WTC11 (cell line): ENCODE measurements at regions not wholly inside any gene's neighbourhood (a gene's known extent, or its start where the extent isn't known, plus 50 kb on each side); places are given as distances from the start of the nearest gene placed in this dataset.

Experiments used
- ATAC-seq: fragments of 200-7000 bp; cut with Tn5 transposase; 2 replicates; pipeline ENCODE4 v1.10.0; 2021; ENCODE audit warnings: mild to moderate bottlenecking, moderate library complexity
- CTCF ChIA-PET: fragments of 300-600 bp; sonication (Branson Sonifier 250); formaldehyde crosslinking; loops from one replicate; lab custom pipeline; 2021; ENCODE audit warnings: antibody characterized with exemption; lab: Charles Lee
- POLR2A ChIA-PET: fragments of 350-600 bp; sonication (Branson Sonifier 250); formaldehyde crosslinking; loops from one replicate; lab custom pipeline; 2021; ENCODE audit warnings: antibody characterized with exemption; lab: Charles Lee
- DNase-seq: peaks from one replicate; pipeline ENCODE4 v3.0.0; 2021; ENCODE audit warnings: low spot score
- H3K27ac Mint-ChIP-seq: 2 replicates; pipeline ENCODE4 v1.8.0; 2021; ENCODE audit warnings: mixed read lengths
- H3K27me3 Mint-ChIP-seq: 2 replicates; pipeline ENCODE4 v1.8.0; 2021; ENCODE audit warnings: low read depth, mild to moderate bottlenecking, moderate library complexity, mixed read lengths
- H3K36me3 Mint-ChIP-seq: 2 replicates; pipeline ENCODE4 v1.8.0; 2021; ENCODE audit warnings: mixed read lengths
- H3K4me1 Mint-ChIP-seq: 2 replicates; pipeline ENCODE4 v1.8.0; 2022; ENCODE audit warnings: mixed read lengths
- H3K4me3 Mint-ChIP-seq: 2 replicates; pipeline ENCODE4 v1.8.0; 2021; ENCODE audit warnings: mild to moderate bottlenecking, moderate library complexity, mixed read lengths
- H3K9me3 Mint-ChIP-seq: 2 replicates; pipeline ENCODE4 v1.8.0; 2021; ENCODE audit warnings: mixed read lengths
- ATF1 ChIP-seq: sonication (generic); formaldehyde crosslinking; IDR thresholded peaks from 2 replicates; pipeline ENCODE4 v1.8.1; 2023; ENCODE audit warnings: mild to moderate bottlenecking, moderate library complexity, missing genetic modification reagents
- NR2C2 ChIP-seq: sonication (generic); formaldehyde crosslinking; IDR thresholded peaks from 2 replicates; pipeline ENCODE4 v1.8.0; 2022; ENCODE audit warnings: mild to moderate bottlenecking, missing genetic modification reagents
- TCF7 ChIP-seq: sonication (generic); formaldehyde crosslinking; IDR thresholded peaks from 2 replicates; pipeline ENCODE4 v1.8.0; 2022; ENCODE audit warnings: mild to moderate bottlenecking, low read depth, missing genetic modification reagents, moderate library complexity
- ZNF263 ChIP-seq: sonication (generic); formaldehyde crosslinking; IDR thresholded peaks from 2 replicates; pipeline ENCODE4 v1.8.1; 2022; ENCODE audit warnings: low read depth, mild to moderate bottlenecking, moderate library complexity, missing genetic modification reagents
- ZNF423 ChIP-seq: fragments of 250-450 bp; sonication (Bioruptor Pico); IDR thresholded peaks from 2 replicates; pipeline ENCODE4 v2.1.2; 2022; ENCODE audit warnings: mild to moderate bottlenecking, moderate library complexity
- TF ChIP-seq, protein P1 (sequence below): sonication (generic); formaldehyde crosslinking; IDR thresholded peaks from 2 replicates; pipeline ENCODE4 v1.8.1; 2022; ENCODE audit warnings: low read depth, mild to moderate bottlenecking, moderate library complexity, missing genetic modification reagents, borderline replicate concordance
- TF ChIP-seq, protein P2 (sequence below): fragments of 250-450 bp; sonication (Bioruptor Pico); IDR thresholded peaks from 2 replicates; pipeline ENCODE4 v1.9.0; 2021; ENCODE audit warnings: mild to moderate bottlenecking, borderline replicate concordance
- TF ChIP-seq, protein P3 (sequence below): sonication (generic); formaldehyde crosslinking; IDR thresholded peaks from 2 replicates; pipeline ENCODE4 v1.8.0; 2022; ENCODE audit warnings: mild to moderate bottlenecking, missing genetic modification reagents
- TF ChIP-seq, protein P4 (sequence below): sonication (generic); formaldehyde crosslinking; IDR thresholded peaks from 2 replicates; pipeline ENCODE4 v1.8.1; 2023; ENCODE audit warnings: mild to moderate bottlenecking, missing genetic modification reagents, borderline replicate concordance
- TF ChIP-seq, protein P5 (sequence below): sonication (generic); formaldehyde crosslinking; IDR thresholded peaks from 2 replicates; pipeline ENCODE4 v1.8.1; 2023; ENCODE audit warnings: mild to moderate bottlenecking, missing genetic modification reagents
- TF ChIP-seq, protein P6 (sequence below): sonication (generic); formaldehyde crosslinking; IDR thresholded peaks from 2 replicates; pipeline ENCODE4 v1.8.1; 2022; ENCODE audit warnings: mild to moderate bottlenecking, missing genetic modification reagents, moderate library complexity, borderline replicate concordance
- TF ChIP-seq, protein P7 (sequence below): fragments of 250-450 bp; sonication (Bioruptor Pico); IDR thresholded peaks from 2 replicates; pipeline ENCODE4 v1.8.0; 2021; ENCODE audit warnings: mild to moderate bottlenecking

DNA sequence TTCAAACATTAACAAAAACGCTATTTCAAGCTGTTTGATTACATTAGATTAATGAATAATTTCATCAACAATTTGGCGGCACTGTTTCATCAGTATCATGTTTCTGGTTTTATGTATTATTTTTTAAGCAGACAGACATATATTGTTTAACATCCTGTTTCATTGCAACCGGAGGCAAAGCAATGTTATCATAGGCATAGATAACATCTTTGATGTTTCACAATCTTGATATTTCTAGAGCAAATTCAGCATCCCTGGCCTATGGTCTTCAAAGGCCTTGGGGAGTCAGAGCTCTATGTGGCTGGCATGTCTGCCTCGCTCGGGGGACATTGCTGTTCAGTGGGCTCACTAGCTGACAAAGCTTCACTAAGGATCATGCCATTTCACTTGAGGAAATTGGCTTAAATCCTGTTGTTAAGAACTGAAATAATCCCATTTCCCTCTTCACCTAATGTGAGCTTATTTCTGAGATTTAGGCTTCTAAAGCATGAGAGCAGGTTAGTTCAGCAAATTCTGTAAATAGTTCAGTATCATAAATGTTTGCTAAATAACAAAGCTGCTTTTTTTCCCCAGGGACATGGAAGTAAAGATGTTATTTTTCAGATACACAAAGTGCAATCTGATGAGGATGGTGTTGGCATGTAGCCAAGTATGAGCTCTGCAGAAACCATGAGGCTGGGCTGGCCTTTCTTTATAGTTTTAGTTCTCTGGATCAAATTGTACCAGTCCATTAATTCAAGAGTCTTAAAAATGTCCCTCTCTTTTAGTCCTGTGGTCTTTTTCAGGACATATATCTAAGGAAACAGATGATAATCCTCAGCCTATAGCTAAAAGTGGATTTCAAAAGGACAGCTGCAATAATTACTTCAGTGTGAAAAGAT is 941.4 kb downstream of the PLOD2 start:
- CTCF ChIA-PET, result no interaction called here
- ATAC-seq, result no peak
- no peak overlapping the region for H3K4me3 Mint-ChIP-seq
- H3K27me3 Mint-ChIP-seq, result no peaks in the 10 kb centered on the region
- TF ChIP-seq, protein P1, sequence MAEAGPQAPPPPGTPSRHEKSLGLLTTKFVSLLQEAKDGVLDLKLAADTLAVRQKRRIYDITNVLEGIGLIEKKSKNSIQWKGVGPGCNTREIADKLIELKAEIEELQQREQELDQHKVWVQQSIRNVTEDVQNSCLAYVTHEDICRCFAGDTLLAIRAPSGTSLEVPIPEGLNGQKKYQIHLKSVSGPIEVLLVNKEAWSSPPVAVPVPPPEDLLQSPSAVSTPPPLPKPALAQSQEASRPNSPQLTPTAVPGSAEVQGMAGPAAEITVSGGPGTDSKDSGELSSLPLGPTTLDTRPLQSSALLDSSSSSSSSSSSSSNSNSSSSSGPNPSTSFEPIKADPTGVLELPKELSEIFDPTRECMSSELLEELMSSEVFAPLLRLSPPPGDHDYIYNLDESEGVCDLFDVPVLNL (CRISPR knock-in tag), result no peak
- TF ChIP-seq, protein P2, sequence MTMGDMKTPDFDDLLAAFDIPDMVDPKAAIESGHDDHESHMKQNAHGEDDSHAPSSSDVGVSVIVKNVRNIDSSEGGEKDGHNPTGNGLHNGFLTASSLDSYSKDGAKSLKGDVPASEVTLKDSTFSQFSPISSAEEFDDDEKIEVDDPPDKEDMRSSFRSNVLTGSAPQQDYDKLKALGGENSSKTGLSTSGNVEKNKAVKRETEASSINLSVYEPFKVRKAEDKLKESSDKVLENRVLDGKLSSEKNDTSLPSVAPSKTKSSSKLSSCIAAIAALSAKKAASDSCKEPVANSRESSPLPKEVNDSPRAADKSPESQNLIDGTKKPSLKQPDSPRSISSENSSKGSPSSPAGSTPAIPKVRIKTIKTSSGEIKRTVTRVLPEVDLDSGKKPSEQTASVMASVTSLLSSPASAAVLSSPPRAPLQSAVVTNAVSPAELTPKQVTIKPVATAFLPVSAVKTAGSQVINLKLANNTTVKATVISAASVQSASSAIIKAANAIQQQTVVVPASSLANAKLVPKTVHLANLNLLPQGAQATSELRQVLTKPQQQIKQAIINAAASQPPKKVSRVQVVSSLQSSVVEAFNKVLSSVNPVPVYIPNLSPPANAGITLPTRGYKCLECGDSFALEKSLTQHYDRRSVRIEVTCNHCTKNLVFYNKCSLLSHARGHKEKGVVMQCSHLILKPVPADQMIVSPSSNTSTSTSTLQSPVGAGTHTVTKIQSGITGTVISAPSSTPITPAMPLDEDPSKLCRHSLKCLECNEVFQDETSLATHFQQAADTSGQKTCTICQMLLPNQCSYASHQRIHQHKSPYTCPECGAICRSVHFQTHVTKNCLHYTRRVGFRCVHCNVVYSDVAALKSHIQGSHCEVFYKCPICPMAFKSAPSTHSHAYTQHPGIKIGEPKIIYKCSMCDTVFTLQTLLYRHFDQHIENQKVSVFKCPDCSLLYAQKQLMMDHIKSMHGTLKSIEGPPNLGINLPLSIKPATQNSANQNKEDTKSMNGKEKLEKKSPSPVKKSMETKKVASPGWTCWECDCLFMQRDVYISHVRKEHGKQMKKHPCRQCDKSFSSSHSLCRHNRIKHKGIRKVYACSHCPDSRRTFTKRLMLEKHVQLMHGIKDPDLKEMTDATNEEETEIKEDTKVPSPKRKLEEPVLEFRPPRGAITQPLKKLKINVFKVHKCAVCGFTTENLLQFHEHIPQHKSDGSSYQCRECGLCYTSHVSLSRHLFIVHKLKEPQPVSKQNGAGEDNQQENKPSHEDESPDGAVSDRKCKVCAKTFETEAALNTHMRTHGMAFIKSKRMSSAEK (CRISPR knock-in tag), result no peak
- TF ChIP-seq, protein P3, sequence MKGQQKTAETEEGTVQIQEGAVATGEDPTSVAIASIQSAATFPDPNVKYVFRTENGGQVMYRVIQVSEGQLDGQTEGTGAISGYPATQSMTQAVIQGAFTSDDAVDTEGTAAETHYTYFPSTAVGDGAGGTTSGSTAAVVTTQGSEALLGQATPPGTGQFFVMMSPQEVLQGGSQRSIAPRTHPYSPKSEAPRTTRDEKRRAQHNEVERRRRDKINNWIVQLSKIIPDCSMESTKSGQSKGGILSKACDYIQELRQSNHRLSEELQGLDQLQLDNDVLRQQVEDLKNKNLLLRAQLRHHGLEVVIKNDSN (CRISPR knock-in tag), result no peak
- TF ChIP-seq ZNF423 (no peak), TCF7 (CRISPR knock-in tag) (no peak), ATF1 (CRISPR knock-in tag) (no peak)
- H3K9me3 Mint-ChIP-seq, result peaks cover 3% of the 10 kb centered on the region
- no peaks in the 10 kb centered on the region for H3K36me3 Mint-ChIP-seq
- H3K27ac Mint-ChIP-seq, result no peak overlapping the region
- DNase-seq, result no peak
- H3K4me1 Mint-ChIP-seq, result no peaks in the 10 kb centered on the region
- POLR2A ChIA-PET, result no interaction called here

DNA sequence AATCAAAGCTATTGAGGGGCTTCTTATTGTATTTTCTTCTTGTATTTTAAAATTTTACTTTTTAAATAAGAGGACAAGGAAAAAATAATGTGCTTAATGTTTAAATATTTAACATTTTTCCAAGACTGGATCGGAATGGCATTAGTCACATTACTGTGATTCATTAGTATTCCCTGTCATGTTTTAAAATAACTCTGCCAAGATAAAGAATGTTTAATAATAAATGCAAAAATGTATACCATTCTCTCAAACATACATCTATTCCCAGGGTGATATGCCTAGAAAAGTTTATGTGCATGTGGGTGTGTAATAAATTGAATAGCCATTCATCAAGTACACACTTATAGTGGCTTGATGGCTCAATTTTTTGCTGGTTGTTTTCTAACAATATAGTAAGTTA is 936.1 kb downstream of the PLOD2 start:
- CTCF ChIA-PET, result no interaction called here
- ATAC-seq (no peak), DNase-seq (no peak)
- Mint-ChIP-seq H3K27ac (no peak overlapping the region), H3K4me3 (no peak overlapping the region), H3K9me3 (peaks cover 3% of the 10 kb centered on the region), H3K36me3 (no peaks in the 10 kb centered on the region), H3K27me3 (no peaks in the 10 kb centered on the region), H3K4me1 (no peaks in the 10 kb centered on the region)
- POLR2A ChIA-PET, result no interaction called here
- TF ChIP-seq, protein P4, sequence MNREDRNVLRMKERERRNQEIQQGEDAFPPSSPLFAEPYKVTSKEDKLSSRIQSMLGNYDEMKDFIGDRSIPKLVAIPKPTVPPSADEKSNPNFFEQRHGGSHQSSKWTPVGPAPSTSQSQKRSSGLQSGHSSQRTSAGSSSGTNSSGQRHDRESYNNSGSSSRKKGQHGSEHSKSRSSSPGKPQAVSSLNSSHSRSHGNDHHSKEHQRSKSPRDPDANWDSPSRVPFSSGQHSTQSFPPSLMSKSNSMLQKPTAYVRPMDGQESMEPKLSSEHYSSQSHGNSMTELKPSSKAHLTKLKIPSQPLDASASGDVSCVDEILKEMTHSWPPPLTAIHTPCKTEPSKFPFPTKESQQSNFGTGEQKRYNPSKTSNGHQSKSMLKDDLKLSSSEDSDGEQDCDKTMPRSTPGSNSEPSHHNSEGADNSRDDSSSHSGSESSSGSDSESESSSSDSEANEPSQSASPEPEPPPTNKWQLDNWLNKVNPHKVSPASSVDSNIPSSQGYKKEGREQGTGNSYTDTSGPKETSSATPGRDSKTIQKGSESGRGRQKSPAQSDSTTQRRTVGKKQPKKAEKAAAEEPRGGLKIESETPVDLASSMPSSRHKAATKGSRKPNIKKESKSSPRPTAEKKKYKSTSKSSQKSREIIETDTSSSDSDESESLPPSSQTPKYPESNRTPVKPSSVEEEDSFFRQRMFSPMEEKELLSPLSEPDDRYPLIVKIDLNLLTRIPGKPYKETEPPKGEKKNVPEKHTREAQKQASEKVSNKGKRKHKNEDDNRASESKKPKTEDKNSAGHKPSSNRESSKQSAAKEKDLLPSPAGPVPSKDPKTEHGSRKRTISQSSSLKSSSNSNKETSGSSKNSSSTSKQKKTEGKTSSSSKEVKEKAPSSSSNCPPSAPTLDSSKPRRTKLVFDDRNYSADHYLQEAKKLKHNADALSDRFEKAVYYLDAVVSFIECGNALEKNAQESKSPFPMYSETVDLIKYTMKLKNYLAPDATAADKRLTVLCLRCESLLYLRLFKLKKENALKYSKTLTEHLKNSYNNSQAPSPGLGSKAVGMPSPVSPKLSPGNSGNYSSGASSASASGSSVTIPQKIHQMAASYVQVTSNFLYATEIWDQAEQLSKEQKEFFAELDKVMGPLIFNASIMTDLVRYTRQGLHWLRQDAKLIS (CRISPR knock-in tag), result no peak
- TF ChIP-seq ZNF263 (CRISPR knock-in tag) (no peak), NR2C2 (CRISPR knock-in tag) (no peak)
- TF ChIP-seq, protein P5, sequence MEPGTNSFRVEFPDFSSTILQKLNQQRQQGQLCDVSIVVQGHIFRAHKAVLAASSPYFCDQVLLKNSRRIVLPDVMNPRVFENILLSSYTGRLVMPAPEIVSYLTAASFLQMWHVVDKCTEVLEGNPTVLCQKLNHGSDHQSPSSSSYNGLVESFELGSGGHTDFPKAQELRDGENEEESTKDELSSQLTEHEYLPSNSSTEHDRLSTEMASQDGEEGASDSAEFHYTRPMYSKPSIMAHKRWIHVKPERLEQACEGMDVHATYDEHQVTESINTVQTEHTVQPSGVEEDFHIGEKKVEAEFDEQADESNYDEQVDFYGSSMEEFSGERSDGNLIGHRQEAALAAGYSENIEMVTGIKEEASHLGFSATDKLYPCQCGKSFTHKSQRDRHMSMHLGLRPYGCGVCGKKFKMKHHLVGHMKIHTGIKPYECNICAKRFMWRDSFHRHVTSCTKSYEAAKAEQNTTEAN (CRISPR knock-in tag), result no peak
- TF ChIP-seq, protein P6, sequence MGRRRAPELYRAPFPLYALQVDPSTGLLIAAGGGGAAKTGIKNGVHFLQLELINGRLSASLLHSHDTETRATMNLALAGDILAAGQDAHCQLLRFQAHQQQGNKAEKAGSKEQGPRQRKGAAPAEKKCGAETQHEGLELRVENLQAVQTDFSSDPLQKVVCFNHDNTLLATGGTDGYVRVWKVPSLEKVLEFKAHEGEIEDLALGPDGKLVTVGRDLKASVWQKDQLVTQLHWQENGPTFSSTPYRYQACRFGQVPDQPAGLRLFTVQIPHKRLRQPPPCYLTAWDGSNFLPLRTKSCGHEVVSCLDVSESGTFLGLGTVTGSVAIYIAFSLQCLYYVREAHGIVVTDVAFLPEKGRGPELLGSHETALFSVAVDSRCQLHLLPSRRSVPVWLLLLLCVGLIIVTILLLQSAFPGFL (CRISPR knock-in tag), result no peak
- TF ChIP-seq, protein P7, sequence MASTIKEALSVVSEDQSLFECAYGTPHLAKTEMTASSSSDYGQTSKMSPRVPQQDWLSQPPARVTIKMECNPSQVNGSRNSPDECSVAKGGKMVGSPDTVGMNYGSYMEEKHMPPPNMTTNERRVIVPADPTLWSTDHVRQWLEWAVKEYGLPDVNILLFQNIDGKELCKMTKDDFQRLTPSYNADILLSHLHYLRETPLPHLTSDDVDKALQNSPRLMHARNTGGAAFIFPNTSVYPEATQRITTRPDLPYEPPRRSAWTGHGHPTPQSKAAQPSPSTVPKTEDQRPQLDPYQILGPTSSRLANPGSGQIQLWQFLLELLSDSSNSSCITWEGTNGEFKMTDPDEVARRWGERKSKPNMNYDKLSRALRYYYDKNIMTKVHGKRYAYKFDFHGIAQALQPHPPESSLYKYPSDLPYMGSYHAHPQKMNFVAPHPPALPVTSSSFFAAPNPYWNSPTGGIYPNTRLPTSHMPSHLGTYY (CRISPR knock-in tag), result no peak
